Activated CD8-positive, alpha-beta memory T cell treated with anti-CD3 and anti-CD28 coated beads, Interleukin-2, amount 10 ng/mL, durations not matched to agents 7 days and 5 days (primary cell): ENCODE measurements at regions not wholly inside any gene's neighbourhood (a gene's known extent, or its start where the extent isn't known, plus 50 kb on each side); places are given as distances from the start of the nearest gene placed in this dataset.

Experiments
- ATAC-seq: fragments of 150-1000 bp; cut with Tn5 transposase; one replicate; pipeline ENCODE4 v1.10.0; 2021; ENCODE audit warnings: moderate library complexity
- CTCF ChIA-PET: fragments of 350-600 bp; sonication (Branson Sonifier 250); formaldehyde crosslinking; loops from one replicate; lab custom pipeline; 2021; ENCODE audit warnings: antibody characterized with exemption; lab: Charles Lee
- DNase-seq: peaks from one replicate; pipeline ENCODE4 v3.0.0-alpha.2; 2020
- H3K27ac Mint-ChIP-seq: one replicate; pipeline ENCODE4 v1.8.0; 2021; ENCODE audit warnings: mild to moderate bottlenecking, mixed read lengths
- H3K27me3 Mint-ChIP-seq: one replicate; pipeline ENCODE4 v1.8.0; 2021; ENCODE audit warnings: mixed read lengths
- H3K36me3 Mint-ChIP-seq: one replicate; pipeline ENCODE4 v1.8.0; 2021; ENCODE audit warnings: mild to moderate bottlenecking, mixed read lengths
- H3K4me1 Mint-ChIP-seq: one replicate; pipeline ENCODE4 v1.8.0; 2021; ENCODE audit warnings: mixed read lengths
- H3K4me3 Mint-ChIP-seq: one replicate; pipeline ENCODE4 v1.8.0; 2021; ENCODE audit warnings: mild to moderate bottlenecking, moderate library complexity, mixed read lengths
- H3K9me3 Mint-ChIP-seq: one replicate; pipeline ENCODE4 v1.8.0; 2022; ENCODE audit warnings: low read depth, mixed read lengths

DNA sequence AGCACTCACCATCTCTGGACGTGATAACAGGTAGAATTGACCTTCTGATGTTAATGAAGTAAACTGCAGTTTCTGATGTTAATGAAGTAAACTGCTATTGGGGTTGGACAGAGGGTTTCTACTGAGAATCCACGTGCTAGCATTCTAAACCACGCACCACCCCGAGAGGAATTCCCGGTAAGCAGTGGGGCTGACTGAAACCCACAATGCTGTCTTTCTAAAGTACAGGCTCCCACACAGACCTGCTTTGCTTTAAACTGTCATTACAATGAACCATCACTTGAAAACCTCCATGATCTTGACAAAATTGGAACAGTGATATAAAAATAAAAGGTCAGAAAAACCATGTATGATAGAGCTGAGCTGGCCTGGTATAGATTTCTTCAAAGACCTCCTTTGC lies 559.0 kb downstream of the FGF9 start:
- Mint-ChIP-seq H3K4me3 (no peak overlapping the region), H3K36me3 (no peaks in the 10 kb centered on the region), H3K27me3 (no peaks in the 10 kb centered on the region), H3K27ac (no peak overlapping the region), H3K9me3 (no peaks in the 10 kb centered on the region), H3K4me1 (peaks cover 9% of the 10 kb centered on the region)
- DNase-seq: no peak
- no peak for ATAC-seq
- CTCF ChIA-PET: no interaction called here

DNA sequence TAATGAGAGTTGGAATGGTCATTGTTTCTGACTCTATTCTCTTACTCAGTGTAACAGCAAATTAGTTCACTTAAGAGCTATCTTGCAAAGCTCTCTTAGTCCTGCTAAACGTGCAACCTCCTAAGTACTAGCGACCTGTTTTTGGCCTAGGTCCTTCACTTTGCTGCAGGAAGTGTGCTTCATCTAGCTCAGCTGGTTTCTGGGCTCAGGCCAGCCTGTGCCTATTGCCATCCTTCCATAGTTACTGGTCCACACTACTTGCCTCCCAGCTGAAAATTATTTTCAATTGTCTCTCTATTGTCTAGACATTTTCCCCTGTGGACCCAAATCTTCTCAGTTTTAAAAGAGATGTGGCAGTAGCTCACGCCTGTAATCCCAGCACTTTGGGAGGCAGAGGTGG lies 561.3 kb downstream of the FGF9 start:
- H3K27me3 Mint-ChIP-seq: no peaks in the 10 kb centered on the region
- no peaks in the 10 kb centered on the region for H3K36me3 Mint-ChIP-seq
- H3K27ac Mint-ChIP-seq: no peak overlapping the region
- CTCF ChIA-PET: no interaction called here
- no peak for ATAC-seq
- DNase-seq: no peak
- no peaks in the 10 kb centered on the region for H3K9me3 Mint-ChIP-seq
- H3K4me3 Mint-ChIP-seq: no peak overlapping the region
- H3K4me1 Mint-ChIP-seq: peaks cover 13% of the 10 kb centered on the region

DNA sequence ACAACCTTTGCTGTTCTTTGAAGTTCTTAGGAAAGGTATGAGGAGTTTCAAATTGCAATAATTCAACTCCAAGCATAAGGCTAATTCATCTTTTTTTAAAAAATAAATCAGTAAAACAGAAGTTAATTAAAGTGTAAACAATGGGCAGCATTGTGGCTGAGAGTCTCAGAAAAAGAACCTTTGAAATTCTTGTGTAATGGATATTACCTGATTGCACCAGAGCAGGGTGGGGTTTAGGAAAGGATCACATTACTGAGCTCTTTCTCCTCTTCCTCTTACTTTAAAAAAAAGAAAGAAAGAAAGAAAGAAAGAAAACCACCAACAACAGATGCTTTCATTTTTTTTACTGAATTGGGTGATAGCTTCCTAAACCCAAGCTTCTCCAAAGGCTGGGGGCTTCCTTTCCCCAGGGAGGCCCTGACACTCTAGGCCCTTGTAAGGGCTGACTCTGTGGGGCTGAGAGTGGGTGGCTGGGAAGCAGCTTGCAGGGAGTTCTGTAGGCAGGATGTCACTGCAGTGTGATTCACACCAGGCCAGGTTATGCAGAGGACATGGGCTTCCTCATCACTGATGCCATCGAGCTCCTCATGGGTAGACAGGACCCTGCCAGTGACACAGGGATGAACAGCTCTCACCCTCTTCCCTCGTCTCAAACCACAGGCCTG lies 564.5 kb downstream of the FGF9 start:
- Mint-ChIP-seq H3K27ac (no peak overlapping the region), H3K4me3 (no peak overlapping the region), H3K9me3 (no peaks in the 10 kb centered on the region), H3K36me3 (no peaks in the 10 kb centered on the region), H3K27me3 (no peaks in the 10 kb centered on the region), H3K4me1 (peaks cover 4% of the 10 kb centered on the region)
- DNase-seq: no peak
- CTCF ChIA-PET: no interaction called here
- ATAC-seq: no peak

DNA sequence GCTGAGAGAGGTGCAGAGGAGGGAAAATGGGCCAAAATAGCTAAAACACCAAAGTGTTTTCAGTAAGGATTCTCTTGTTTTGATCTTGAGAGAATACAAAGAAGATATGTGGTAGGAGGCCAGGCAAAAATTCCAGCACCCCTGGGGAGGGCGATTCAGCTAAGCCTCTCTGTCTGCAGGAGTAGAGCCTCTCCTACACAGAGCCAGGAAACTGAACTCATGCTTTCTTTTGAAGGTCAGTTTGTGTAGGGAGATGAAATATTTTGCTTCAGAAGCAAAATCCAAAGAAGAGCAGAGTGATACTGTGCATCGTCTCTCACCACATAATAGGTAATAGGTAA lies 565.0 kb downstream of the FGF9 start:
- Mint-ChIP-seq H3K27ac (no peak overlapping the region), H3K4me3 (no peak overlapping the region), H3K9me3 (no peaks in the 10 kb centered on the region), H3K4me1 (peaks cover 4% of the 10 kb centered on the region), H3K36me3 (no peaks in the 10 kb centered on the region), H3K27me3 (no peaks in the 10 kb centered on the region)
- CTCF ChIA-PET: no interaction called here
- DNase-seq (no peak), ATAC-seq (no peak)

DNA sequence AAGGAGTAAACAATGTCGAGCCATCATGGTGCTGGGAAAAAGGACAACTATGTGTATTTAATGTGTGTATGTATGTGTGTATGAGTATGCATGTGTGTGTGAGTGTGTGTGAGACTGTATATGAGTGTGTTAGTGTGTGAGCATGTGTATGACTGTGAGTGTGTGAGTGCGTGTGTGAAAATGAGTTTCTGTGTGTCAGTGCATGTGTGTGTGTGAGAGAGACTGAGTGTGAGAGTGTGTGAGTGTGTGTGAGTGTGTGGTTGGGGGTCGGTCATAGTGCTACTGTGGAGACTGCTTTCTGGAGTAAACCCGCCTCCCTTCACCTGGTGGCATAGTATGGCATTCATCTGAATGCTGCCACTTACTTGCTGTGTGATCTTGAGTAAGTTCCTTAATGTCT lies 567.4 kb downstream of the FGF9 start:
- DNase-seq (no peak), ATAC-seq (no peak)
- CTCF ChIA-PET: no interaction called here
- Mint-ChIP-seq H3K4me3 (no peak overlapping the region), H3K27ac (no peak overlapping the region), H3K9me3 (peaks cover 2% of the 10 kb centered on the region), H3K27me3 (no peaks in the 10 kb centered on the region), H3K36me3 (no peaks in the 10 kb centered on the region), H3K4me1 (peaks cover 4% of the 10 kb centered on the region)

DNA sequence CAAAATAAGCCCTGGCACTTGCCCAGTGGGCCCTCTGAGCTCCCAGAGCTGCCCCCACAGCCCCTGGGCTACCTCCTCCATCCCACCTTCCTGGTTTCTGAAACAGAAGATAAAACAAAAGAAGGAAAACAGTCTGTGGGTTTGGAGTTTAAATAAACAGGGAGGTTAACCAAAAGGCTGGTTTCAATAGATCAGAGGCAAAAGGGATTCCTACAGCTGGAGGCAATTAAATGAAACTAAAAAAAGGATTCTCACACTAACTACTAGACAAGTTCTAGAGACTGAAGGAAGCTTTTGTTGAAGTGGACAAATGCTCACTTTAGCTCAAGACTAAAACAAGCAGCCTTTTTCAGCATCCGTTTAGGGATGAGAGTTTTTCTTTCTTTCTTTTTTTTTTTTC lies 569.8 kb downstream of the FGF9 start:
- no peak for ATAC-seq
- H3K4me3 Mint-ChIP-seq: no peak overlapping the region
- no peak overlapping the region for H3K27ac Mint-ChIP-seq
- no peaks in the 10 kb centered on the region for H3K36me3 Mint-ChIP-seq
- H3K27me3 Mint-ChIP-seq: no peaks in the 10 kb centered on the region
- peaks cover 2% of the 10 kb centered on the region for H3K9me3 Mint-ChIP-seq
- CTCF ChIA-PET: no interaction called here
- no peak for DNase-seq
- peaks cover 1% of the 10 kb centered on the region for H3K4me1 Mint-ChIP-seq

DNA sequence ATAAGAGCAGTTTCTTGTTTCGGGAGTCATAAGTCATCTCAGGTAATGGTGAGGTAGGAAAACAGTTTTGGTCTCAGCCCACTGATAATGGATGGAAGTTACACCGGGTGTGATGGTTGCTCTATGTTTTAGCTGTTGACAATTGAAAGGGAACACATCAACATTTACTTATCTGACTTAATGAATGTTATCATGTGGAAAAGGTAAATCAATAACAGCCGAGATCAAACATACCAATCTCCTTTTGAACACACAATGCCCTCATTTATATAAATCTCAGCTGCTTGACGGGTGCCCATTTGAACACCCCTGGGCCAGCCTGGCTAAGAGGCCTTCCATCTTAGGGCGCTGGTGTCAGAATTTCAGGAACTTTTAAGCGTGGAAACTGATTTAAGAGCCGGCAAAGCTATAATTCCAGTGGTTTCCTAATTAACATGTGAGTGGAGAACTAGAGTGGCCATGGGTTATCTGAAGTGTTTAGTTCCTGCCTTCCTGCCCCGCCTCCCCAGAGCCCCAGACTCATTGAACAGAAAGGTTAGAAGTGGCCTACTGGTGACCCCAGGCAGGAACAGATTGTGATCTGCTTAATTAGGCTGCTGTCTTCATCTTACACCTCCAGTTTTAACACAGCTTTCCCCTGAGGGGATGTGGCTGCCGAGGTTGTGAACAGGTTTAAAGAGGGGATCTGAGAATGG lies 572.7 kb downstream of the FGF9 start:
- no peaks in the 10 kb centered on the region for H3K36me3 Mint-ChIP-seq

DNA sequence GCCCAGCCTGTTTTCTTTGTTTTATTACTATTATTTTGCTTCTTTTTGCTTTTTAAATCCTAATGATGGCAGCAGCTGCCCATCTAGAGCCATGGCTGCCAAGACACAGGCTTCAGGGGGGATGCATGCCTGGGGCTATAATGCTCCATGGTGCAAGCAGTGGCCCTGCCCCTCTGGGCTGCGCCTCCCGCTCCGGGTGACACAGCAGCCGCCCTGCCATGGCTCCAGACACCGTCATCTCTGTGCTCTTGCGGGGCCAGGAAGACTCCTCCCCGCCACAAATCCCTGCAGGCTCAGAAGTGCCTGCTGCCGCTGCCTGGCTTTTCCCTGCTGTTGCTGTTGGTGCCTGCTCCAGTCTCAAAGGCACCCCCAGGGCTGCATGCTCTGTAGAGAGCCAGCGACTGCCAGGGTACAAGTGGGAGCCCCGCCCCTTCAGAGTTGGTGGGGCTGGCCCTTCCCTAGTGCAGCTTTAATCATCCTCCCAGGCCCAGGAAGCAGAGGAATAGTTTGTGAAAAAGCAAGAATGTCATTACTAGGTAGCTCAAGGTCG lies 581.5 kb downstream of the FGF9 start:
- Mint-ChIP-seq H3K9me3 (no peaks in the 10 kb centered on the region), H3K36me3 (no peaks in the 10 kb centered on the region), H3K27ac (no peak overlapping the region), H3K4me3 (no peak overlapping the region), H3K27me3 (no peaks in the 10 kb centered on the region), H3K4me1 (no peaks in the 10 kb centered on the region)
- ATAC-seq (no peak), DNase-seq (no peak)
- CTCF ChIA-PET: no interaction called here

More for the DNA sequence above, 572.7 kb downstream of the FGF9 start:
- no peak overlapping the region for H3K4me3 Mint-ChIP-seq
- no peaks in the 10 kb centered on the region for H3K4me1 Mint-ChIP-seq
- H3K27ac Mint-ChIP-seq: no peak overlapping the region
- peaks cover 2% of the 10 kb centered on the region for H3K9me3 Mint-ChIP-seq
- ATAC-seq (no peak), DNase-seq (no peak)
- CTCF ChIA-PET: no interaction called here
- no peaks in the 10 kb centered on the region for H3K27me3 Mint-ChIP-seq

DNA sequence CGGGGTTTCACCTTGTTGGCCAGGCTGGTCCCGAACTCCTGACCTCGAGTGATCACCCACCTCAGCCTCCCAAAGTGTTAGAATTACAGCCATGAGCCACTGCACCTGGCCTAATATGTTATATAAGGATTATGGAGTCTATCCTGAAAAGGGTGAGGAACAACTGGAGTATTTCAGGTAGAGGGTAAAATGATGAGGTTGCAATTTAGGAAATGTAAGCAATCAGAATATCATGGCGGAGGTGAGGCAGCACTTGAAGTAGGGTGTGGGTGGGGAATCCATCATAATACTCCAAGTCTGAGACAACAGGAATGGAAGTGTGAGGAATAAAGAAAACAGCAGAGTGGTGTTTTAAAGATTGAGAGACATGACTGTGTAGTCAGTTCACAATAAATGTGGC lies 582.2 kb downstream of the FGF9 start:
- CTCF ChIA-PET: no interaction called here
- Mint-ChIP-seq H3K4me1 (no peaks in the 10 kb centered on the region), H3K27ac (no peak overlapping the region), H3K9me3 (no peaks in the 10 kb centered on the region), H3K27me3 (no peaks in the 10 kb centered on the region), H3K4me3 (no peak overlapping the region), H3K36me3 (no peaks in the 10 kb centered on the region)
- DNase-seq (no peak), ATAC-seq (no peak)

DNA sequence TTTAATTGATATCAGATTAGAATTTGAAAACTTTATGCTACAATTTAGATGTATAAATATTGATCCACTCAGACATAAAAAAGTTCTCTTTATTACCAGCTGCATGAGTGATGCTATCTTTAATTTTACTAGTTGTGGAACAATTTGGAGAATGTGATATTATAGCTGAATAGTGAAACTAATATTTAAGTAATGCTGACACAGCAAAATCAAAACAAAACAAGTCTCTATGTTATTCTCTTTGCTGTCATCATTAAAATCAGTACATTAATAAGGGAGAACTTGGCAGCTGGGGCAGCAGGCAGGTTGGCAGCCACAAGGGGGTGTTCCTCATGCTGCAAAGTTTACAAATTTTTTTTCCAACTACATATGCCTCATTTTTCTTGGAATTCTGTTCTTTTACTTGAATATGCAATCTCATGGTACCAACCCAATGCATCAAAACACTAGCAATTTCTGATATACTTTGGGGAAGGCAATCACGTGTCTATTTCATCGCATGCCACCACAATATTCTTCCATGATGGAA lies 585.3 kb downstream of the FGF9 start:
- H3K27ac Mint-ChIP-seq: no peak overlapping the region
- H3K27me3 Mint-ChIP-seq: no peaks in the 10 kb centered on the region
- CTCF ChIA-PET: no interaction called here
- ATAC-seq: no peak
- H3K9me3 Mint-ChIP-seq: no peaks in the 10 kb centered on the region
- no peak overlapping the region for H3K4me3 Mint-ChIP-seq
- DNase-seq: no peak
- no peaks in the 10 kb centered on the region for H3K4me1 Mint-ChIP-seq
- peaks cover 1% of the 10 kb centered on the region for H3K36me3 Mint-ChIP-seq

DNA sequence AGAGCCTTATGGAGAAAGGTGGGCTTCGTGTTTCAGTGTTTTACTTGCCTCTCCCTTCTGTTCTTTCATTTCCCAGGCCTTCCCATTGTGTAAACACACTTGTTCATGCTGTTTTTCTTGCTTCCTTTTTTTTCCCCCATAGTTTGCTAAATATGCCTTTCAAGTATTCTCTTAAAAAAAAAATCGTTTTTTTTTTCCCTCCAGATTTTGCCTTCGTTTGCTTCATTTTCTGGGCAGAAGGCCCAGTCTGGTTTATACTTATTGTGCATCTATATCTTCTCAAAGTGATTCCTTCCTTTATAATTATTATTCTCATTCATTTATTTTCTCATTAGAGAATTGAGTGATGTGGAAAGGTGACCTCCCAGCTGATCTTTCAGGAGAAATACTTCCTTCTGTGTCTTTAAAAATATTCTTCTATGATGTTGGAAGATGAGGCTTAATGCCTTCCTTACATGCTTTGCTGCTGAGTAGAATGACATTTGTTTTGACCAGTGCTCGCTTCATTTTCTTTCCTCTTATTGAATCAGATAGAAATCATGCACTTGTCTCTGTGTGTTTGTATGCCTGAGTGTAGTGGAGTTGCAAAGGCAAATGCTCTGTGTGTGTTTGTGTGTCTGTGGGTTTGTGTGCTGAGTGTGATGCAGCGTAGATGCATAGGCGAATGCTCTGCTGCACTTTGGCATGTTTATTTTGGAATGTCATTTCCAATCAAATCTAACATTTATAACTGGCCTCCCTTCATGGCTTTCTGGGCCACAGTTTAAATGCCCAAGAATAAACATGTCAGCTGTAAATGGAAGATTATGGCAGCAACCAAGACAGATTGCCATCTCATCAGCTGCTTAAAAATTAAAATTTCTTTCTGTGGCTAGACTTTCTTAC lies 591.4 kb downstream of the FGF9 start:
- H3K4me1 Mint-ChIP-seq: no peaks in the 10 kb centered on the region
- no peak overlapping the region for H3K4me3 Mint-ChIP-seq
- ATAC-seq (no peak), DNase-seq (no peak)
- H3K27me3 Mint-ChIP-seq: no peaks in the 10 kb centered on the region
- peaks cover 1% of the 10 kb centered on the region for H3K36me3 Mint-ChIP-seq
- CTCF ChIA-PET: interaction anchor here (1.1 kb wide), 1 partner anchor 11 kb away, joined by 3 read pairs; no protein-coding TSS in a partner anchor
- no peak overlapping the region for H3K27ac Mint-ChIP-seq
- H3K9me3 Mint-ChIP-seq: no peaks in the 10 kb centered on the region

DNA sequence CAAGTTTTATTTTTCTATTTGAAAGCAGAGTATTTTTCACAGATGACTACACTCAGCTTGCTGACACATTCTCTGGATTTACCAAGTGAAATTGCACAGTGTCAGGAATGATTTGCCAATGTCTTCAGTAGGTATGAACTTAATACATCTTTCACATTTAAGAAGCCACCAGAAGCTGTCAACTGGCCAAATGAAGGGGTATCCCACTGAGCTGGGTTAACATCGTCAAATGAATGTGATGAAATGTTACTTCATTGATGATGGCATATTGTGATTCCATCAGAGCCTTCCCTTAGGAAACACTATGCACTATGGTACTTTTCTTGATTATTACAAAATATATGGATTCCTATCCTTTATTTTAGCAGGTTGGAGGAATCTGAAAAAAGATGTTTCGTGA lies 592.3 kb downstream of the FGF9 start:
- no peak overlapping the region for H3K4me3 Mint-ChIP-seq
- ATAC-seq (no peak), DNase-seq (no peak)
- H3K4me1 Mint-ChIP-seq: no peaks in the 10 kb centered on the region
- peaks cover 1% of the 10 kb centered on the region for H3K36me3 Mint-ChIP-seq
- no peaks in the 10 kb centered on the region for H3K27me3 Mint-ChIP-seq
- H3K27ac Mint-ChIP-seq: no peak overlapping the region
- CTCF ChIA-PET: interaction anchor here (1.1 to 1.4 kb wide), 2 partner anchors 9 to 12 kb away, joined by 3 read pairs; no protein-coding TSS in a partner anchor
- H3K9me3 Mint-ChIP-seq: no peaks in the 10 kb centered on the region

DNA sequence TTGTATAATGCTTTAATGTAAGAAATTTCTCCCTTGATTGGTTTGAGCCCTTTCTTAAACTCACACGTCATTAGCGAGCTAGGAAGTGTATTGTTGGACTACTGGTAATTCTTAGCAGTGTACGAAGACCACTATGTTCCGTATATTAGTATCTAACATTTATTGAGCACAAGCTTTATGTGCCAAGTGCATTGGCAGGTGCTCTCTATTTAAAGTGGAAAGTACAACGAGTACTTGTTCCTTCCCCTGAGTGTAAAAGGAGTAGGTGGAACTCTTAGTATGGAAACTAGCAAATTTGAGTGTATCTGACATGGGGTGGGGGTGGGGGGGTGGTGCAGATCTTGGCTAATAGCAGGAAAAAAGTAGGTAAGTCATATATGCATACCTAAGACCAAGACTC lies 594.7 kb downstream of the FGF9 start:
- Mint-ChIP-seq H3K4me1 (no peaks in the 10 kb centered on the region), H3K36me3 (no peaks in the 10 kb centered on the region), H3K4me3 (no peak overlapping the region), H3K27me3 (no peaks in the 10 kb centered on the region), H3K27ac (no peak overlapping the region), H3K9me3 (no peaks in the 10 kb centered on the region)
- ATAC-seq: no peak
- DNase-seq: no peak
- CTCF ChIA-PET: no interaction called here
